Psoas muscle (tissue), 7 donors: ENCODE measurements at regions not wholly inside any gene's neighbourhood (a gene's known extent, or its start where the extent isn't known, plus 50 kb on each side); places are given as distances from the start of the nearest gene placed in this dataset.

ENCODE experiments used
- ATAC-seq, 4 donors: fragments of 200-7000 bp; cut with Tn5 transposase; one replicate each; pipeline ENCODE4 v1.9.1; 2020; ENCODE audit warnings: moderate library complexity in 3 of 4, mild to moderate bottlenecking in 2 of 4
- DNase-seq, 2 donors: peaks; one replicate each; pipeline ENCODE4 v3.0.0-alpha.2; 2020
- H3K27ac ChIP-seq: fragments of 200-600 bp; one replicate; pipeline ENCODE4 v1.8.0; 2022
- H3K27me3 ChIP-seq, 3 donors: fragments of 200-600 bp in 1 of 3; one replicate each; pipeline versions ENCODE4 v1.6.1 to v1.8.0; 2013 to 2022; ENCODE audit warnings: low read length in 2 of 3, mild to moderate bottlenecking in 2 of 3, moderate library complexity in 1 of 3; ENCODE audit not compliant: insufficient read depth in 3 of 3
- H3K36me3 ChIP-seq, 2 donors: fragments of 200-600 bp in 1 of 2; one replicate each; pipeline versions ENCODE4 v1.6.1 to v1.8.0; 2013 to 2022; ENCODE audit warnings: low read depth in 1 of 2, mild to moderate bottlenecking in 1 of 2, moderate library complexity in 1 of 2; ENCODE audit not compliant: insufficient read depth in 1 of 2
- H3K4me1 ChIP-seq: fragments of 200-600 bp; one replicate; pipeline ENCODE4 v1.8.0; 2022
- H3K4me3 ChIP-seq: fragments of 200-600 bp; one replicate; pipeline ENCODE4 v1.8.0; 2022; ENCODE audit warnings: mild to moderate bottlenecking
- H3K9me3 ChIP-seq: fragments of 200-600 bp; one replicate; pipeline ENCODE4 v1.8.0; 2022
- WGBS, 3 donors: extraction: QIAGEN DNeasy Blood & Tissue Kit; methylation state at CpG; one replicate each; pipeline versions ENCODE4 v1.1.6 to v1.1.7; 2013; 5-methylcytosine and 5-hydroxymethylcytosine counted together
- intact Hi-C, 2 donors: fragments of 100-400 bp; cut with DNase I; formaldehyde crosslinking; loops; one replicate each; pipeline versions ENCODE4 v1.11.0 to v1.14.2; 2022
- TF ChIP-seq, protein P1 (sequence below): fragments of 200-600 bp; IDR thresholded peaks from one replicate; pipeline ENCODE4 v1.8.0; 2022; ENCODE audit warnings: antibody characterized with exemption
- donor health status: healthy with polysubstance abuse.
- donor health status: DM: no; HTN: no; CAD: no; lungs with moderate emphysema.
- donor health status: Bipolar disorder and iron deficiency.
- donor health status: healthy.
- donor health status: DM: yes; HTN: yes; CAD: no.
- donor health status: DM: no; HTN: no; CAD: no.
- donor health status: DM: yes; HTN: yes; CAD: no.

DNA sequence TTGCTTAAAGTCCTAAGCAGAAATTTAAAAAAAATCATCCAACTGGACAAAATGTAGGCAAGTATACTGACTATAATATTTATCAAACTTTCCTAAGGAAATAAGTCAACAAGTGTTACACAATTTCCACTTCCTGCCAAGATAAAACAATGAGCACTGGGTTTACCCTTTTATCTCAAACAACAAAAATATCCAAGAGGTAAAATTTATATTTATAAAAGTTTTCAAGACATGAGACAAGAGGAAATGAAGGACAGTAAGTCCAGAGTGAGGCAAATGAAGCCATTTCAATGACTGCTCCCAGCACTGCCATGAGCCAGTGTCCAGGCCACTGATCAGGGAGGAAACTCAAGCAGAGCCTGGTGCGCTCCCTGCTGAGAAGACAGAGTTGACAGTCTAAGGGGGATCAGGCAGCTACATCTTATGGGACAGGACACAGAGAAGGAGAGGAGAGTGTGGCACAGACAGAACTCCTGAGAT is 439.4 kb downstream of the RAP2B start:
- H3K4me3 ChIP-seq: no peak overlapping the region
- ATAC-seq (no peak), DNase-seq (no peak)
- H3K4me1 ChIP-seq: no peaks in the 10 kb centered on the region
- peaks cover 0 to 2% (median 0%) of the 10 kb centered on the region in 3 donors for H3K27me3 ChIP-seq
- intact Hi-C loops: no loop called here
- no peak overlapping the region for H3K27ac ChIP-seq
- 60 to 84% (median 68%) methylated on average over 1 of the region's 1 CpG for WGBS, 3 donors
- TF ChIP-seq, protein P1, sequence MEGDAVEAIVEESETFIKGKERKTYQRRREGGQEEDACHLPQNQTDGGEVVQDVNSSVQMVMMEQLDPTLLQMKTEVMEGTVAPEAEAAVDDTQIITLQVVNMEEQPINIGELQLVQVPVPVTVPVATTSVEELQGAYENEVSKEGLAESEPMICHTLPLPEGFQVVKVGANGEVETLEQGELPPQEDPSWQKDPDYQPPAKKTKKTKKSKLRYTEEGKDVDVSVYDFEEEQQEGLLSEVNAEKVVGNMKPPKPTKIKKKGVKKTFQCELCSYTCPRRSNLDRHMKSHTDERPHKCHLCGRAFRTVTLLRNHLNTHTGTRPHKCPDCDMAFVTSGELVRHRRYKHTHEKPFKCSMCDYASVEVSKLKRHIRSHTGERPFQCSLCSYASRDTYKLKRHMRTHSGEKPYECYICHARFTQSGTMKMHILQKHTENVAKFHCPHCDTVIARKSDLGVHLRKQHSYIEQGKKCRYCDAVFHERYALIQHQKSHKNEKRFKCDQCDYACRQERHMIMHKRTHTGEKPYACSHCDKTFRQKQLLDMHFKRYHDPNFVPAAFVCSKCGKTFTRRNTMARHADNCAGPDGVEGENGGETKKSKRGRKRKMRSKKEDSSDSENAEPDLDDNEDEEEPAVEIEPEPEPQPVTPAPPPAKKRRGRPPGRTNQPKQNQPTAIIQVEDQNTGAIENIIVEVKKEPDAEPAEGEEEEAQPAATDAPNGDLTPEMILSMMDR: no peak
- H3K9me3 ChIP-seq: no peaks in the 10 kb centered on the region
- no peaks in the 10 kb centered on the region for H3K36me3 ChIP-seq

DNA sequence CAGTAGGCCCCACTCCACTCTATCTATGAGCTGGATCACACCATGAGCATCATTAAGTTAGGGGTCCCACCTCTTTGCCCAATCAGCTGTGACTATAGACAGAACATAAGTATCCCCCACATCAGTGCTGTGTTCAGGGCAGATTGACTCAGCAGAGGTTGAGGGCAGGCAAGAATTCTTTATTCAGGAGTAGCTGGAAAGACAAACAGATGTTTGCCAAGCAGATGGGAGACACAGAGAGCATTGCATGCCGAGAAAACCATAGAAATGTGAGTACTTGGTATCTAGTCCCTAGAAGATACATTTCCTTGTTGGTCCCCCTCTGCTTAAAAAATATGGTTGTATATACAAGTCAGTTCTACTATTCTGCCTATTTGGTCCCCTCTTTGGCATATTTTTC is 440.8 kb downstream of the RAP2B start:
- no peak for ATAC-seq
- no peaks in the 10 kb centered on the region for H3K4me1 ChIP-seq
- 64 to 79% (median 65%) methylated on average over 1 of the region's 1 CpG for WGBS, 3 donors
- intact Hi-C loops: no loop called here
- DNase-seq: no peak
- no peaks in the 10 kb centered on the region for H3K9me3 ChIP-seq
- H3K27ac ChIP-seq: no peak overlapping the region
- H3K36me3 ChIP-seq: no peaks in the 10 kb centered on the region
- TF ChIP-seq, protein P1: no peak
- H3K4me3 ChIP-seq: no peak overlapping the region
- peaks cover 0 to 2% (median 0%) of the 10 kb centered on the region in 3 donors for H3K27me3 ChIP-seq

DNA sequence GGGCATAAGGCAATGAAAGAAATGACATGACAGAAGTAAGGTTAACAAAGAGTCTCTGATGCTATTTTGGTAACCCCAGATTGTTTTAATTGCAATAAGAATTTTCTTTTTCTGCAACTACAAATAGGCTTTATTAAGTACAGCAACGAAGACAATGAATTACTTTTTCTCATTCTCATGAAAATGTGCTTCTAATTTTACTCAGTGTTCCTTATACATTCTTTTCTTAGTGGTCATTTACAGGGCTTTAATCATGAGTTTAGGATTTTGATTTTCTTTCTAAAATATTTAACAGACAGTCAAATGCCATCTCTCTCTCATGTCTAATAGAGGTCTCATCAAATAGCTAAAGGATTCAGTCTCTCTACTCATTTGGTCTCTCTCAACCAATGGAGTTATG is 452.1 kb downstream of the RAP2B start:
- H3K4me1 ChIP-seq: no peaks in the 10 kb centered on the region
- ATAC-seq (no peak), DNase-seq (no peak)
- intact Hi-C loops: no loop called here
- TF ChIP-seq, protein P1: no peak
- WGBS, 3 donors: 67 to 90% (median 77%) methylated on average over 1 of the region's 1 CpG
- H3K4me3 ChIP-seq: no peak overlapping the region
- H3K27ac ChIP-seq: no peak overlapping the region
- no peaks in the 10 kb centered on the region for H3K36me3 ChIP-seq
- H3K9me3 ChIP-seq: no peaks in the 10 kb centered on the region
- H3K27me3 ChIP-seq: no peaks in the 10 kb centered on the region

DNA sequence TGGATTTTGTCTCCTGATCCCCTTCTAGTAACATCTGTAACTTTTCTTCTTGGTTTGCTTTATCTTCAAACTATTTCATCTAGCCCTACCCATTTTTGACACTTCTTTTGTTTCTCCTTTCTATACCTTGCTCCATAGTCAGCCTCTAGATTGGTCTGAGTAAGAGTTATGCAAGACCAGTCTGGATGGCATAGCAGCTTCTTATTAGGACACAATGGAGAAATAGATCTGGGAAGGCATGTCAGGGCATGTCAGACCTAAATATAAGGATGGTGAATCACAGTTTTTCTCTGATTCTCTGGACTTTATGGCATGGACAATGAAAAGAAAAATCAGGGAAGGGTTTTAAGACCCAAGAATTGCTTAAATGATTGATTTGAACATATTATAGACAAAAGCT is 452.5 kb downstream of the RAP2B start:
- Histone ChIP-seq H3K4me1 (no peaks in the 10 kb centered on the region), H3K4me3 (no peak overlapping the region)
- TF ChIP-seq, protein P1: no peak

DNA sequence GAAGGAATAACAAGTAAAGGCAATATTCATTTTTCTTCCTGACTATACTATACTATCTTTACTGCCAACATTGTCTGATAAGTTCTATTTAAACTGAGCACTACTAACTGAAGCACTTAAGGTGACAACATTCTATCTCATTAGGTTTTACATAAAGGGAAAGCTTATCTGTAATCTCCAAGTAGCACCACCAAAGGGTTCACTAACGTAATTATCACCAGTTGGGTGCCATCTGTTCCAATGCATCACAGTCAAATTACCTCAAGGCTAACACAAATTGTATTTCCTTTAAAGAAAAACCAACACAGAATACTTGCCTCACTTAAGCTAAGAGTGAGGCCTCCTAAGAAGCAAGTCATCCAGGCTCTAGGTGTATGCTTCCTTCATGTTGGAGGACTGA is 453.8 kb downstream of the RAP2B start:
- no peaks in the 10 kb centered on the region for H3K27me3 ChIP-seq
- WGBS, 3 donors: 28 to 58% (median 28%) methylated on average over 1 of the region's 1 CpG
- no peak overlapping the region for H3K27ac ChIP-seq
- H3K4me1 ChIP-seq: no peaks in the 10 kb centered on the region
- DNase-seq (no peak), ATAC-seq (no peak)
- TF ChIP-seq, protein P1: no peak
- no peaks in the 10 kb centered on the region for H3K36me3 ChIP-seq
- no peak overlapping the region for H3K4me3 ChIP-seq
- no peaks in the 10 kb centered on the region for H3K9me3 ChIP-seq
- intact Hi-C loops: no loop called here

More for the DNA sequence above, 452.5 kb downstream of the RAP2B start:
- Histone ChIP-seq H3K9me3 (no peaks in the 10 kb centered on the region), H3K27ac (no peak overlapping the region), H3K36me3 (no peaks in the 10 kb centered on the region), H3K27me3 (no peaks in the 10 kb centered on the region)
- no peak for DNase-seq
- ATAC-seq: no peak
- intact Hi-C loops: no loop called here
